Right lobe of liver (tissue), 6 donors: ENCODE measurements at regions not wholly inside any gene's neighbourhood (a gene's known extent, or its start where the extent isn't known, plus 50 kb on each side); places are given as distances from the start of the nearest gene placed in this dataset.

Experiments used
- ATAC-seq, 4 donors: fragments of 200-7000 bp; cut with Tn5 transposase; one replicate each; pipeline ENCODE4 v1.9.1; 2020; ENCODE audit warnings: mild to moderate bottlenecking in 4 of 4, moderate library complexity in 4 of 4
- DNase-seq, 3 donors: peaks; one replicate each; pipeline ENCODE4 v3.0.0-alpha.2; 2020
- H3K27ac ChIP-seq, 3 donors: fragments of 200-600 bp; one replicate each; pipeline ENCODE4 v1.8.0; 2022
- H3K27me3 ChIP-seq, 2 donors: fragments of 200-600 bp; one replicate each; pipeline ENCODE4 v1.8.0; 2022
- H3K36me3 ChIP-seq, 4 donors: fragments of 200-600 bp; sonication (generic) in 1 of 4; one replicate each; pipeline versions ENCODE4 v1.5.1 to v1.8.0; 2017 to 2022; ENCODE audit warnings: control low read depth in 1 of 4
- H3K4me1 ChIP-seq, 4 donors: fragments of 200-600 bp; sonication (generic) in 1 of 4; one replicate each; pipeline versions ENCODE4 v1.5.1 to v1.8.0; 2017 to 2022; ENCODE audit warnings: control low read depth in 1 of 4
- H3K4me3 ChIP-seq, 3 donors: fragments of 200-600 bp; one replicate each; pipeline ENCODE4 v1.8.0; 2022
- H3K9me3 ChIP-seq, 4 donors: fragments of 200-600 bp; sonication (generic) in 1 of 4; one replicate each; pipeline versions ENCODE4 v1.5.1 to v1.8.0; 2017 to 2022; ENCODE audit warnings: control low read depth in 1 of 4
- CTCF ChIP-seq, 4 donors: fragments of 200-600 bp in 3 of 4; fragments of 450-650 bp in 1 of 4; IDR thresholded peaks; one replicate each; pipeline versions ENCODE4 v1.5.1 to v1.8.0; 2016 to 2022; ENCODE audit warnings: antibody characterized with exemption in 4 of 4, mild to moderate bottlenecking in 2 of 4
- POLR2A ChIP-seq: fragments of 450-650 bp; IDR thresholded peaks from one replicate; pipeline ENCODE4 v1.6.1; 2017; ENCODE audit warnings: antibody characterized with exemption, mild to moderate bottlenecking
- WGBS: methylation state at CpG from one replicate; pipeline ENCODE4 v1.1.6; 2018; ENCODE audit warnings: low coverage, low lambda C conversion rate; ENCODE audit not compliant: insufficient coverage; ENCODE audit errors: missing lambda C conversion rate; 5-methylcytosine and 5-hydroxymethylcytosine counted together
- intact Hi-C, 2 donors: fragments of 100-400 bp; cut with DNase I; formaldehyde crosslinking; loops; one replicate each; pipeline versions ENCODE4 v1.11.2 to v1.14.1; 2022
- donor health status: DM: no; HTN: yes; CAD: no.
- donor health status: DM: no; HTN: no; CAD: no.
- donor health status: DM: no; HTN: no; CAD: no.
- donor health status: DM: no; HTN: yes; CAD: no.
- donor health status: DM: no; HTN: yes; CAD: no.

GRCh38 chr14:65813760-65814384, 401.3 kb downstream of the FUT8 start:
- no peak overlapping the region for H3K4me3 ChIP-seq
- ATAC-seq = no peak
- no peak for DNase-seq
- no peaks in the 10 kb centered on the region for H3K4me1 ChIP-seq
- intact Hi-C loops = no loop called here
- WGBS = 56% methylated on average over 3 of the region's 3 CpGs
- no peaks in the 10 kb centered on the region for H3K9me3 ChIP-seq
- H3K36me3 ChIP-seq = no peaks in the 10 kb centered on the region
- H3K27me3 ChIP-seq = no peaks in the 10 kb centered on the region
- TF ChIP-seq POLR2A (no peak), CTCF (IDR thresholded peaks at IDR 0.05) (no peak)
- H3K27ac ChIP-seq = no peak overlapping the region

GRCh38 chr14:65815127-65815526, 402.6 kb downstream of the FUT8 start:
- no peak overlapping the region for H3K4me3 ChIP-seq
- H3K4me1 ChIP-seq = no peaks in the 10 kb centered on the region
- DNase-seq = no peak
- intact Hi-C loops = no loop called here
- no peak overlapping the region for H3K27ac ChIP-seq
- H3K27me3 ChIP-seq = no peaks in the 10 kb centered on the region
- no peaks in the 10 kb centered on the region for H3K36me3 ChIP-seq
- H3K9me3 ChIP-seq = no peaks in the 10 kb centered on the region
- WGBS = 60% methylated on average over 4 of the region's 4 CpGs
- TF ChIP-seq POLR2A = no peak
- TF ChIP-seq CTCF (IDR thresholded peaks at IDR 0.05) = no peak
- no peak for ATAC-seq

- WGBS = 60% methylated on average over 1 of the region's 1 CpG
- H3K9me3 ChIP-seq = no peaks in the 10 kb centered on the region
- DNase-seq (no peak), ATAC-seq (no peak)
- no peak overlapping the region for H3K27ac ChIP-seq
- intact Hi-C loops = no loop called here
- no peak overlapping the region for H3K4me3 ChIP-seq
- TF ChIP-seq POLR2A = no peak
- TF ChIP-seq CTCF (IDR thresholded peaks at IDR 0.05) = no peak
- no peaks in the 10 kb centered on the region for H3K36me3 ChIP-seq
- H3K4me1 ChIP-seq = no peaks in the 10 kb centered on the region
- no peaks in the 10 kb centered on the region for H3K27me3 ChIP-seq
These were observed 404.5 kb downstream of the FUT8 start for GRCh38 chr14:65817011-65817410.

- no peaks in the 10 kb centered on the region for H3K9me3 ChIP-seq
- ATAC-seq = no peak
- intact Hi-C loops = no loop called here
These were observed 407.0 kb downstream of the FUT8 start for GRCh38 chr14:65819569-65819968.

More at GRCh38 chr14:65819569-65819968, 407.0 kb downstream of the FUT8 start:
- H3K4me1 ChIP-seq = no peaks in the 10 kb centered on the region
- H3K36me3 ChIP-seq = no peaks in the 10 kb centered on the region
- TF ChIP-seq CTCF (IDR thresholded peaks at IDR 0.05) = no peak
- no peak for TF ChIP-seq POLR2A
- H3K27me3 ChIP-seq = no peaks in the 10 kb centered on the region
- no peak for DNase-seq
- H3K27ac ChIP-seq = no peak overlapping the region
- 42% methylated on average over 5 of the region's 5 CpGs for WGBS
- H3K4me3 ChIP-seq = no peak overlapping the region
